OCI-LY3 (cell line): ENCODE measurements at regions not wholly inside any gene's neighbourhood (a gene's known extent, or its start where the extent isn't known, plus 50 kb on each side); places are given as distances from the start of the nearest gene placed in this dataset.
A peak's percentile ranks its signal among the peaks of the same experiment; 100 is the strongest.

ENCODE experiments used
- H2AFZ ChIP-seq: fragments of 200-600, 300-600 bp; shearing (Covaris generic); 2 replicates; pipeline ENCODE4 v1.6.0; 2014; ENCODE audit warnings: antibody characterized with exemption, low read depth, low read length
- H3K27ac ChIP-seq: fragments of 200-600, 300-600 bp; sonication (generic); 2 replicates; pipeline ENCODE4 v1.5.1; 2014; ENCODE audit warnings: mild to moderate bottlenecking, low read length, moderate library complexity, mixed read lengths
- H3K27me3 ChIP-seq: fragments of 200-600, 300-600 bp; sonication (generic); 2 replicates; pipeline ENCODE4 v1.6.1; 2014; ENCODE audit warnings: low read depth, low read length, mixed read lengths
- H3K36me3 ChIP-seq: fragments of 200-600, 300-600 bp; sonication (generic); replicated peaks from 2 replicates; pipeline ENCODE3; 2014; ENCODE audit warnings: low read depth, low read length, mixed read lengths
- H3K4me1 ChIP-seq: fragments of 300-600, 200-600 bp; sonication (generic); 2 replicates; pipeline ENCODE4 v1.6.1; 2014; ENCODE audit warnings: low read length, mixed read lengths
- H3K4me2 ChIP-seq: fragments of 200-600, 300-600 bp; sonication (generic); 2 replicates; pipeline ENCODE4 v1.6.1; 2014; ENCODE audit warnings: low read length, mixed read lengths
- H3K4me3 ChIP-seq: fragments of 300-600, 200-600 bp; sonication (generic); 2 replicates; pipeline ENCODE4 v1.5.1; 2014; ENCODE audit warnings: antibody characterized with exemption, mild to moderate bottlenecking, low read length, moderate library complexity
- H3K79me2 ChIP-seq: fragments of 300-600, 200-600 bp; shearing (Covaris generic); 2 replicates; pipeline ENCODE4 v1.6.1; 2014; ENCODE audit warnings: mild to moderate bottlenecking, low read length, mixed read lengths
- H3K9ac ChIP-seq: fragments of 300-600, 200-600 bp; shearing (Covaris generic); 2 replicates; pipeline ENCODE4 v1.6.0; 2014; ENCODE audit warnings: mild to moderate bottlenecking, low read length, moderate library complexity
- H3K9me3 ChIP-seq: fragments of 200-600, 300-600 bp; shearing (Covaris generic); 2 replicates; pipeline ENCODE4 v1.6.1; 2014; ENCODE audit warnings: low read length, mixed read lengths; ENCODE audit not compliant: insufficient read depth
- H4K20me1 ChIP-seq: fragments of 200-600, 300-600 bp; sonication (generic); 2 replicates; pipeline ENCODE4 v1.6.1; 2016; ENCODE audit warnings: low read length, mixed read lengths; ENCODE audit not compliant: insufficient read depth
- EZH2phosphoT487 ChIP-seq: fragments of 200-600 bp; shearing (Covaris generic); IDR thresholded peaks from 2 replicates; pipeline ENCODE4 v1.6.1; 2018; ENCODE audit warnings: antibody characterized with exemption, mixed run types, low read depth
- TF ChIP-seq, protein P1 (sequence below): fragments of 200-600, 300-600 bp; sonication (generic); IDR thresholded peaks from 2 replicates; pipeline ENCODE4 v1.5.1; 2014; ENCODE audit warnings: antibody characterized with exemption, low read length, low read depth

DNA sequence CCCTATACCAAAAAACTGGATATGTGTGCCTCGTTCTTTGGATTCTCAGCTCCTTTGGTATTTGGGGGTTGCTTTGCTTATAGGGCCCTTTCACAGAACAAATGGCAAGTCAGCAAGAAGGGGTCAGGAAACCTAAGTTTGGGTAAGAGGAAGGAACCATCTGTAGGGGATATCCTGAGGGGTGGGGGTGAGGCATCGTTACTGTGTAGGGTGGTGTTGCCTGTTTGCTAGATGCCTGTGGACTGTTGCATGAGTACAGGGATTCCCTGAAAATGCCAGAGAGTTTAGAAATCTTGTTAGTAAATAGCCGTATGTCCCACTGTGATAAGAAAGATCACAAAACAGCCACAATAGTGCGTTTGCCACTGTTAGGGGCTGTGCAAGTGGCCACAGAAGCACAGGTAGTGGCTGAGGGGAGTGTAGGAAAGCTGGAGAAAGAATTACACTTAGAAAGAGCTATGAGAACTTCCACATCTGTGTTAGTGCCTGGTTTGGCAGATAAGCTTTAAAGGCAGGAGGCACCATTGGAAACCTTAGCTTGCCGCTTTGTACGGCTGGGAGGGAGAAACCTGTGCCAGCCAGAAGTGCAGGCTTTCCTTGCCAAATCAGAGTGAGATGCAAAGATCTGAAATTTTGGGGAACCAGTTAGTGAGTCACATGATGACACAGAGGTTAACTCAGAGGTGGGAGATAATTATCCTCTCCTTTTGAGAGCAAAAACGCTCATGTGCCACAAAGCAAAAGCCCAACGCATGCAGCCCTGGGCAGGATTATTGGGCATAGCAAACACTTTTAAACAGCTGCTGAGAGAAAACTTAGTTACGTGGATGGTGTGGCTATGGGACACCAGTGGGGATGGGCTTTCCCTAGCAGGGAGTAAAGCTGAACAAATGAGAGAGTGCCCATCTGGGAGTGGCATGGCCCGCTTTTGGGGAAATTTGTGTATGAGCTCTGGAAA lies 343.7 kb downstream of the ARAP2 start:
- Histone ChIP-seq H3K27me3 (no peaks in the 10 kb centered on the region), H3K79me2 (no peaks in the 10 kb centered on the region), H3K9me3 (no peaks in the 10 kb centered on the region), H3K4me2 (no peak overlapping the region), H4K20me1 (no peaks in the 10 kb centered on the region), H3K9ac (no peak overlapping the region), H3K36me3 (no peaks in the 10 kb centered on the region), H3K4me3 (no peak overlapping the region), H2AFZ (no peak overlapping the region), H3K4me1 (no peaks in the 10 kb centered on the region), H3K27ac (no peak overlapping the region)
- TF ChIP-seq, protein P1, sequence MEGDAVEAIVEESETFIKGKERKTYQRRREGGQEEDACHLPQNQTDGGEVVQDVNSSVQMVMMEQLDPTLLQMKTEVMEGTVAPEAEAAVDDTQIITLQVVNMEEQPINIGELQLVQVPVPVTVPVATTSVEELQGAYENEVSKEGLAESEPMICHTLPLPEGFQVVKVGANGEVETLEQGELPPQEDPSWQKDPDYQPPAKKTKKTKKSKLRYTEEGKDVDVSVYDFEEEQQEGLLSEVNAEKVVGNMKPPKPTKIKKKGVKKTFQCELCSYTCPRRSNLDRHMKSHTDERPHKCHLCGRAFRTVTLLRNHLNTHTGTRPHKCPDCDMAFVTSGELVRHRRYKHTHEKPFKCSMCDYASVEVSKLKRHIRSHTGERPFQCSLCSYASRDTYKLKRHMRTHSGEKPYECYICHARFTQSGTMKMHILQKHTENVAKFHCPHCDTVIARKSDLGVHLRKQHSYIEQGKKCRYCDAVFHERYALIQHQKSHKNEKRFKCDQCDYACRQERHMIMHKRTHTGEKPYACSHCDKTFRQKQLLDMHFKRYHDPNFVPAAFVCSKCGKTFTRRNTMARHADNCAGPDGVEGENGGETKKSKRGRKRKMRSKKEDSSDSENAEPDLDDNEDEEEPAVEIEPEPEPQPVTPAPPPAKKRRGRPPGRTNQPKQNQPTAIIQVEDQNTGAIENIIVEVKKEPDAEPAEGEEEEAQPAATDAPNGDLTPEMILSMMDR, result no peak
- no peak for TF ChIP-seq EZH2phosphoT487

DNA sequence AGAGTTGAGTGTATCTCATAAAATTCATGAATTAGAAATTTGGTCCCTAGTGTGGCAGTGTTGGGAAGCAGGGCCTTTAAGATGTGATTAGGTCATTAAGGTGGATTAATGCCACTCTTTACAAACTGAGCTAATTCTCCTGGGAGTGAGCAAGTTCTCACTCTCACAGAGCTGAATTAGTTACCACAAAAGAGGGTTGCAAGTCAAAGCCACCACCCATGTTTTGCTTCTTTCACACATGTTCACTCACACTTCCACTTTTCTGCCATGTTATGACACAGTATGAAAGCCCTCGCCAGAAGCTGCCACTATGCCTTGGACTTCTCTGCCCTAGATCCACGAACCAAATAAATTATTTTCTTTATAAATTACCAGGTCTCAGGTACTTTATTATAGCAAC lies 332.1 kb downstream of the ARAP2 start:
- Histone ChIP-seq H3K27me3 (peaks cover 18% of the 10 kb centered on the region), H3K4me3 (peak overlapping the region; percentile 62), H2AFZ (no peak overlapping the region), H3K79me2 (no peaks in the 10 kb centered on the region), H3K9me3 (no peaks in the 10 kb centered on the region), H3K4me1 (peaks cover 21% of the 10 kb centered on the region), H3K4me2 (peak overlapping the region; percentile 79), H3K36me3 (no peaks in the 10 kb centered on the region), H3K27ac (no peak overlapping the region), H4K20me1 (0 out of 2 replicates have a peak, but pooled peaks cover 3% of the 10 kb centered on the region), H3K9ac (0 out of 2 replicates have a peak overlapping the region, but pooled peaks have one; percentile 7)
- no peak for TF ChIP-seq EZH2phosphoT487
- TF ChIP-seq, protein P1, result no peak

DNA sequence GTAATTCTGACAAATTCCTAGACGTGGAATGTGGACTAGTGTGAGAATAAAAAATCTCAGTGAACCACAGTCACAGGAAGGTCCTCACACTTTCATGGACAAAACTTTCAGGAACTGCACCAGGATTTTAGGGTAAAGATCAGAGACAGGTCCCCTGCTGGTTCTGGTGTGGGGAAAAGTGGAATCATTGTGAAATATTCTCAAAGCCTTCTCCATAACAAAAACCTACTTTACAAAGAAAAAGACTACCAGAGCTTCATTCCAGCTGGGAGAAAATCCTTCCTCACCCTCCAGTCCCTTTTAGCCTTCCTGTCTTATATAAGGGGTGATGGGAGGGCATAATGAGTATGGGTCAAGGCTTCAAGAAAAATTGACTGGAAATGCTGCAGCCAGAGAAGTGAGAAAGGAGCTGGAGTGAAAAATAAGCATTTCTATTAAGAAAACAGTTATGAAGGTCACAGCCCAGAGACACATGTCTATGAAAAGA lies 325.8 kb downstream of the ARAP2 start:
- Histone ChIP-seq H3K27ac (no peak overlapping the region), H3K4me3 (no peak overlapping the region), H3K4me1 (no peaks in the 10 kb centered on the region), H2AFZ (no peak overlapping the region), H3K9me3 (no peaks in the 10 kb centered on the region), H3K36me3 (no peaks in the 10 kb centered on the region), H3K9ac (no peak overlapping the region), H3K27me3 (peaks cover 3% of the 10 kb centered on the region; the same call in 1 of the 2 replicates), H3K4me2 (no peak overlapping the region), H3K79me2 (no peaks in the 10 kb centered on the region), H4K20me1 (no peaks in the 10 kb centered on the region)
- TF ChIP-seq, protein P1, result no peak

- Histone ChIP-seq H3K27me3 (no peaks in the 10 kb centered on the region), H3K4me1 (peaks cover 7% of the 10 kb centered on the region), H3K36me3 (no peaks in the 10 kb centered on the region), H3K27ac (no peak overlapping the region), H3K9me3 (no peaks in the 10 kb centered on the region), H3K79me2 (no peaks in the 10 kb centered on the region), H3K4me3 (no peak overlapping the region), H4K20me1 (no peaks in the 10 kb centered on the region), H3K9ac (no peak overlapping the region), H2AFZ (no peak overlapping the region; the same call in 1 of the 2 replicates), H3K4me2 (no peak overlapping the region)
- TF ChIP-seq, protein P1, result no peak
- TF ChIP-seq EZH2phosphoT487, result no peak
Measured at GRCh38 chr4:35925806-35926205, 318.5 kb downstream of the ARAP2 start.
